ENCODE measurements at regions not wholly inside any gene's neighbourhood (a gene's known extent, or its start where the extent isn't known, plus 50 kb on each side); places are given as distances from the start of the nearest gene placed in this dataset.

- TF ChIP-seq ARNTL (CRISPR knock-in tag; IDR thresholded peaks at IDR 0.05; ENCODE audit: borderline replicate concordance, low read depth) (no peak), POU6F1 (CRISPR knock-in tag; IDR thresholded peaks at IDR 0.05; ENCODE audit: borderline replicate concordance, low read depth) (no peak), CREB5 (CRISPR knock-in tag; IDR thresholded peaks at IDR 0.05; ENCODE audit: low read depth) (no peak)
Measured at GRCh38 chr7:106583100-106583499, 77.9 kb downstream of the CCDC71L start.

Measured in SK-N-SH treated with all-trans-retinoic acid at 6 μM for 48 hours (cell line).